Stimulated activated CD4-positive, alpha-beta T cell treated with anti-CD3 and anti-CD28 coated beads, Interleukin-2, amount 100 ng/mL, for 24 hours (primary cell): ENCODE measurements at regions not wholly inside any gene's neighbourhood (a gene's known extent, or its start where the extent isn't known, plus 50 kb on each side); places are given as distances from the start of the nearest gene placed in this dataset.
"Not testable (repeated sequence)": the region's sequence is repeated elsewhere in the genome, so short reads cannot be mapped to it uniquely, and the experiment has no call there.

Experiments
- DNase-seq, 2 donors: peaks; one replicate each; pipeline ENCODE4 v3.0.0-alpha.2; 2020

- DNase-seq: peak in 1 of 2 donors; percentile 12
These were observed 51.8 kb upstream of the MYB start for GRCh38 chr6:135129136-135129856.

- DNase-seq: peak; percentile 63
These were observed 52.7 kb upstream of the MYB start for GRCh38 chr6:135128268-135128914.

GRCh38 chr6:135126729-135127128 is 54.4 kb upstream of the MYB start:
- no peak for DNase-seq

GRCh38 chr6:135126034-135126433 is 55.1 kb upstream of the MYB start:
- DNase-seq: no peak

GRCh38 chr6:135121434-135121833 is 59.7 kb upstream of the MYB start:
- DNase-seq: no peak

GRCh38 chr6:135118134-135118730 is 62.9 kb upstream of the MYB start:
- no peak for DNase-seq

- DNase-seq: no peak
These were observed 62.9 kb upstream of the HBS1L start for GRCh38 chr6:135117413-135117968.

- DNase-seq: no peak
These were observed 61.9 kb upstream of the HBS1L start for GRCh38 chr6:135116571-135116970.

- DNase-seq: no peak
These were observed 61.2 kb upstream of the HBS1L start for GRCh38 chr6:135115834-135116233.

- no peak for DNase-seq
These were observed 60.8 kb upstream of the HBS1L start for GRCh38 chr6:135115411-135115810.

- peak; percentile 59 to 61 for DNase-seq
These were observed 59.9 kb upstream of the HBS1L start for GRCh38 chr6:135114355-135115145.

GRCh38 chr6:135113860-135114259 is 59.2 kb upstream of the HBS1L start:
- no peak for DNase-seq

- not testable (repeated sequence) for DNase-seq
These were observed 58.3 kb upstream of the HBS1L start for GRCh38 chr6:135112951-135113350.

- not testable (repeated sequence) for DNase-seq
These were observed 55.7 kb upstream of the HBS1L start for GRCh38 chr6:135110261-135110781.

- DNase-seq: no peak
These were observed 55.1 kb upstream of the HBS1L start for GRCh38 chr6:135109761-135110160.

- no peak for DNase-seq
These were observed 54.1 kb upstream of the HBS1L start for GRCh38 chr6:135108692-135109091.

GRCh38 chr6:135106611-135107010 is 52.0 kb upstream of the HBS1L start:
- no peak for DNase-seq

GRCh38 chr6:135105710-135106109 is 51.1 kb upstream of the HBS1L start:
- DNase-seq: no peak

- no peak for DNase-seq
These were observed 50.7 kb upstream of the HBS1L start for GRCh38 chr6:135105299-135105698.
